HEK293T (cell line): ENCODE measurements at regions not wholly inside any gene's neighbourhood (a gene's known extent, or its start where the extent isn't known, plus 50 kb on each side); places are given as distances from the start of the nearest gene placed in this dataset.

ENCODE experiments used
- ARNT ChIP-seq: fragments of 450-650 bp; IDR thresholded peaks from 2 replicates; pipeline ENCODE4 v1.6.1; 2017; ENCODE audit warnings: mild to moderate bottlenecking
- BHLHE40 ChIP-seq: fragments of 450-650 bp; IDR thresholded peaks from 2 replicates; pipeline ENCODE4 v1.6.1; 2016; ENCODE audit warnings: mild to moderate bottlenecking, moderate library complexity, borderline replicate concordance
- FOXA1 ChIP-seq: fragments of 450-650 bp; IDR thresholded peaks from 2 replicates; pipeline ENCODE4 v1.6.1; 2016; ENCODE audit warnings: mild to moderate bottlenecking
- FOXK2 ChIP-seq: fragments of 450-650 bp; IDR thresholded peaks from 2 replicates; pipeline ENCODE4 v1.6.1; 2016; ENCODE audit warnings: mild to moderate bottlenecking
- FOXM1 ChIP-seq: fragments of 450-650 bp; IDR thresholded peaks from 2 replicates; pipeline ENCODE4 v1.6.1; 2017; ENCODE audit warnings: mild to moderate bottlenecking, borderline replicate concordance
- HDGF ChIP-seq: fragments of 450-650 bp; IDR thresholded peaks from 2 replicates; pipeline ENCODE4 v1.6.1; 2017; ENCODE audit warnings: antibody characterized with exemption, borderline replicate concordance
- L3MBTL2 ChIP-seq: fragments of 450-650 bp; conservative IDR thresholded peaks from 2 replicates; pipeline ENCODE4 v1.6.1; 2016; ENCODE audit warnings: mild to moderate bottlenecking
- LEF1 ChIP-seq: fragments of 450-650 bp; IDR thresholded peaks from 2 replicates; pipeline ENCODE4 v1.6.1; 2017; ENCODE audit warnings: mild to moderate bottlenecking, borderline replicate concordance
- PKNOX1 ChIP-seq: fragments of 450-650 bp; IDR thresholded peaks from 2 replicates; pipeline ENCODE4 v1.6.1; 2016
- SP1 ChIP-seq: fragments of 450-650 bp; IDR thresholded peaks from 2 replicates; pipeline ENCODE4 v1.6.1; 2017
- SUZ12 ChIP-seq: fragments of 450-650 bp; IDR thresholded peaks from 2 replicates; pipeline ENCODE4 v1.6.1; 2016; ENCODE audit warnings: mild to moderate bottlenecking
- TARDBP ChIP-seq: fragments of 450-650 bp; IDR thresholded peaks from 2 replicates; pipeline ENCODE4 v1.6.1; 2016
- ZNF384 ChIP-seq: fragments of 450-650 bp; IDR thresholded peaks from 2 replicates; pipeline ENCODE4 v1.6.1; 2016

- no peak for TF ChIP-seq BHLHE40
- no peak for TF ChIP-seq FOXM1
- no peak for TF ChIP-seq SUZ12
- no peak for TF ChIP-seq HDGF
- TF ChIP-seq FOXK2, result no peak
- no peak for TF ChIP-seq L3MBTL2
- TF ChIP-seq ZNF384, result no peak
- TF ChIP-seq SP1, result no peak
- no peak for TF ChIP-seq FOXA1
- no peak for TF ChIP-seq ARNT
- no peak for TF ChIP-seq PKNOX1
- TF ChIP-seq LEF1, result no peak
- no peak for TF ChIP-seq TARDBP
These were observed 408.1 kb upstream of the NR2F2 start for GRCh38 chr15:95922431-95922830.
